ENCODE measurements at regions not wholly inside any gene's neighbourhood (a gene's known extent, or its start where the extent isn't known, plus 50 kb on each side); places are given as distances from the start of the nearest gene placed in this dataset.

DNA sequence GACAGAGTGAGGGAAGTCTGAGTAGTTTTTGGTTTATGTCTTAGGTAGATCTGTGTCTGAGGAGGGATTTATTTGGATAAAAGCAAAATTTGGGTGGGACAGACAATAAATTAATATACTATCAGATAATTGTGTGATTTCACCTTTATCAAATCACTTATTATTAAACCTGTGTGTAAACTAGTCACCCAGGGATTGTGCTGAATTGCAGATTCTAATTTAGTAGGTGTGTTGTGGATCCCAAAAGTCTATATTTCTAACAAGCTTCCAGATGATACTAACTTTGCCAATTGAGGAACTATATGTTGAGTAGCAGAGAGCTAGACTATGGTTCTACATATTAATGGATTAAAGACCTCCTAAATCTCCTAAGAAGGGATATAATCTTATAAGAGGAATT lies 978.5 kb upstream of the FBXO33 start:
- ATAC-seq (no peak), DNase-seq (ENCODE audit: low read depth, low spot score) (no peak)
- Histone ChIP-seq H3K27me3 (ENCODE audit: control insufficient read depth, insufficient read depth, low read length) (no peaks in the 10 kb centered on the region), H3K9me3 (ENCODE audit: control insufficient read depth, insufficient read depth, low read depth, low read length) (no peaks in the 10 kb centered on the region), H3K27ac (ENCODE audit: low read length) (no peak overlapping the region), H3K36me3 (ENCODE audit: control insufficient read depth, insufficient read depth, low read length) (no peaks in the 10 kb centered on the region), H3K4me3 (ENCODE audit: low read depth in 2 of 2, low read length in 2 of 2) (no peak overlapping the region), H3K4me1 (ENCODE audit: control insufficient read depth, insufficient read depth, low read length) (no peaks in the 10 kb centered on the region)
- in situ Hi-C loops (cut with HindIII; ENCODE audit: low pct_unique_long_range_greater_than_20kb, low sequenced_read_pairs) (no loop called here), intact Hi-C loops (cut with micrococcal nuclease; ENCODE audit: unreplicated experiment) (no loop called here)
- POLR2A ChIA-PET: no interaction called here
- BruUV-seq (replicated peaks): no TSS peak
- TF ChIP-seq, protein P1, sequence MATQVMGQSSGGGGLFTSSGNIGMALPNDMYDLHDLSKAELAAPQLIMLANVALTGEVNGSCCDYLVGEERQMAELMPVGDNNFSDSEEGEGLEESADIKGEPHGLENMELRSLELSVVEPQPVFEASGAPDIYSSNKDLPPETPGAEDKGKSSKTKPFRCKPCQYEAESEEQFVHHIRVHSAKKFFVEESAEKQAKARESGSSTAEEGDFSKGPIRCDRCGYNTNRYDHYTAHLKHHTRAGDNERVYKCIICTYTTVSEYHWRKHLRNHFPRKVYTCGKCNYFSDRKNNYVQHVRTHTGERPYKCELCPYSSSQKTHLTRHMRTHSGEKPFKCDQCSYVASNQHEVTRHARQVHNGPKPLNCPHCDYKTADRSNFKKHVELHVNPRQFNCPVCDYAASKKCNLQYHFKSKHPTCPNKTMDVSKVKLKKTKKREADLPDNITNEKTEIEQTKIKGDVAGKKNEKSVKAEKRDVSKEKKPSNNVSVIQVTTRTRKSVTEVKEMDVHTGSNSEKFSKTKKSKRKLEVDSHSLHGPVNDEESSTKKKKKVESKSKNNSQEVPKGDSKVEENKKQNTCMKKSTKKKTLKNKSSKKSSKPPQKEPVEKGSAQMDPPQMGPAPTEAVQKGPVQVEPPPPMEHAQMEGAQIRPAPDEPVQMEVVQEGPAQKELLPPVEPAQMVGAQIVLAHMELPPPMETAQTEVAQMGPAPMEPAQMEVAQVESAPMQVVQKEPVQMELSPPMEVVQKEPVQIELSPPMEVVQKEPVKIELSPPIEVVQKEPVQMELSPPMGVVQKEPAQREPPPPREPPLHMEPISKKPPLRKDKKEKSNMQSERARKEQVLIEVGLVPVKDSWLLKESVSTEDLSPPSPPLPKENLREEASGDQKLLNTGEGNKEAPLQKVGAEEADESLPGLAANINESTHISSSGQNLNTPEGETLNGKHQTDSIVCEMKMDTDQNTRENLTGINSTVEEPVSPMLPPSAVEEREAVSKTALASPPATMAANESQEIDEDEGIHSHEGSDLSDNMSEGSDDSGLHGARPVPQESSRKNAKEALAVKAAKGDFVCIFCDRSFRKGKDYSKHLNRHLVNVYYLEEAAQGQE (IDR thresholded peaks at IDR 0.05; ENCODE audit: insufficient read depth in 1 of 2, low read depth in 2 of 2, low read length in 1 of 2): no peak
- TF ChIP-seq, protein P2, sequence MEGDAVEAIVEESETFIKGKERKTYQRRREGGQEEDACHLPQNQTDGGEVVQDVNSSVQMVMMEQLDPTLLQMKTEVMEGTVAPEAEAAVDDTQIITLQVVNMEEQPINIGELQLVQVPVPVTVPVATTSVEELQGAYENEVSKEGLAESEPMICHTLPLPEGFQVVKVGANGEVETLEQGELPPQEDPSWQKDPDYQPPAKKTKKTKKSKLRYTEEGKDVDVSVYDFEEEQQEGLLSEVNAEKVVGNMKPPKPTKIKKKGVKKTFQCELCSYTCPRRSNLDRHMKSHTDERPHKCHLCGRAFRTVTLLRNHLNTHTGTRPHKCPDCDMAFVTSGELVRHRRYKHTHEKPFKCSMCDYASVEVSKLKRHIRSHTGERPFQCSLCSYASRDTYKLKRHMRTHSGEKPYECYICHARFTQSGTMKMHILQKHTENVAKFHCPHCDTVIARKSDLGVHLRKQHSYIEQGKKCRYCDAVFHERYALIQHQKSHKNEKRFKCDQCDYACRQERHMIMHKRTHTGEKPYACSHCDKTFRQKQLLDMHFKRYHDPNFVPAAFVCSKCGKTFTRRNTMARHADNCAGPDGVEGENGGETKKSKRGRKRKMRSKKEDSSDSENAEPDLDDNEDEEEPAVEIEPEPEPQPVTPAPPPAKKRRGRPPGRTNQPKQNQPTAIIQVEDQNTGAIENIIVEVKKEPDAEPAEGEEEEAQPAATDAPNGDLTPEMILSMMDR (IDR thresholded peaks at IDR 0.05): no peak
- no peak for TF ChIP-seq POLR2AphosphoS5 (IDR thresholded peaks at IDR 0.05; ENCODE audit: low read depth, low read length)
- TF ChIP-seq SIN3A (IDR thresholded peaks at IDR 0.05; ENCODE audit: borderline replicate concordance, insufficient read depth, low read depth, low read length): no peak
- no peak for TF ChIP-seq TCF7L2 (IDR thresholded peaks at IDR 0.05; ENCODE audit: low read depth, low read length)
- CTCF ChIA-PET: no interaction called here

DNA sequence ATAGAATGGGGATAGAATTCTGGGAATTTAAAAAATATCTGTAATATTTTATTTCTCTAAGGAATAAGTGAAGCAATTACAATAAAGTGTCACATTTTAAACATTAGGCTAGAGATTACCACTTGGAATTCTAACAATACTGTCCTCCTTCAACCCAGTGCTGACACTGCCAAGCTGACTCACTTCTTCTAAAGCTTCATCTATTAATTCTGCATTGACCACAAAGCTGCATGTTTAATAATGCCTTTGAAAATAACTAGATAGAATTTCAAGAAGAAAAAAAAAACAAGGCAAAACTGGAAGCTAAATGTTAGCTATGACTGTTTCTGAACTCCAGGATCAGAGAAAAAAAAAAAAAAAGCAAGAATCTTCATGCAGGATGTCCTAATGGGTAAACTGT lies 970.7 kb upstream of the FBXO33 start:
- H3K4me3 ChIP-seq (ENCODE audit: low read depth in 2 of 2, low read length in 2 of 2): no peak overlapping the region
- TF ChIP-seq POLR2AphosphoS5 (IDR thresholded peaks at IDR 0.05; ENCODE audit: low read depth, low read length) (no peak), SIN3A (IDR thresholded peaks at IDR 0.05; ENCODE audit: borderline replicate concordance, insufficient read depth, low read depth, low read length) (no peak), TCF7L2 (IDR thresholded peaks at IDR 0.05; ENCODE audit: low read depth, low read length) (no peak)
- TF ChIP-seq, protein P2 (IDR thresholded peaks at IDR 0.05): no peak
- TF ChIP-seq, protein P1 (IDR thresholded peaks at IDR 0.05; ENCODE audit: insufficient read depth in 1 of 2, low read depth in 2 of 2, low read length in 1 of 2): no peak
- intact Hi-C loops (cut with micrococcal nuclease; ENCODE audit: unreplicated experiment): no loop called here
- H3K9me3 ChIP-seq (ENCODE audit: control insufficient read depth, insufficient read depth, low read depth, low read length): no peaks in the 10 kb centered on the region
- ChIA-PET POLR2A (no interaction called here), CTCF (no interaction called here)
- no peak overlapping the region for H3K27ac ChIP-seq (ENCODE audit: low read length)
- ATAC-seq (no peak), DNase-seq (ENCODE audit: low read depth, low spot score) (no peak)
- H3K27me3 ChIP-seq (ENCODE audit: control insufficient read depth, insufficient read depth, low read length): no peaks in the 10 kb centered on the region
- H3K36me3 ChIP-seq (ENCODE audit: control insufficient read depth, insufficient read depth, low read length): no peaks in the 10 kb centered on the region
- in situ Hi-C loops (cut with HindIII; ENCODE audit: low pct_unique_long_range_greater_than_20kb, low sequenced_read_pairs): no loop called here
- no peaks in the 10 kb centered on the region for H3K4me1 ChIP-seq (ENCODE audit: control insufficient read depth, insufficient read depth, low read length)
- BruUV-seq (replicated peaks): no TSS peak

Measured in Panc1 (cell line).